OCI-LY7 (cell line): ENCODE measurements at regions not wholly inside any gene's neighbourhood (a gene's known extent, or its start where the extent isn't known, plus 50 kb on each side); places are given as distances from the start of the nearest gene placed in this dataset.

Experiments used
- BruUV-seq: library from RNA; stranded (reverse); fragments of 400-500 nt; replicated peaks from 2 replicates; lab custom pipeline; 2021; lab: Mats Ljungman, UMichigan
- CTCF ChIA-PET: fragments of 300-600 bp; sonication (Branson Sonifier 250); formaldehyde crosslinking; loops from one replicate; lab custom pipeline; 2022; ENCODE audit warnings: antibody characterized with exemption; ENCODE audit not compliant: unreplicated experiment; lab: Charles Lee
- POLR2A ChIA-PET: fragments of 300-600 bp; sonication (Branson Sonifier 250); formaldehyde crosslinking; loops from one replicate; lab custom pipeline; 2022; ENCODE audit warnings: antibody characterized with exemption; lab: Charles Lee
- DNase-seq: peaks from one replicate; pipeline ENCODE4 v3.0.0-alpha.2; 2015; ENCODE audit warnings: low spot score
- H2AFZ ChIP-seq: fragments of 200-600 bp; sonication (generic), shearing (Covaris generic); 2 replicates; pipeline ENCODE4 v1.6.1; 2014; ENCODE audit warnings: mild to moderate bottlenecking, antibody characterized with exemption, low read length, moderate library complexity
- H3K27ac ChIP-seq: fragments of 200-600 bp; sonication (generic); 2 replicates; pipeline ENCODE4 v1.5.1; 2014; ENCODE audit warnings: mixed run types, low read depth, mild to moderate bottlenecking, moderate library complexity, low read length, inconsistent platforms; ENCODE audit not compliant: poor library complexity, severe bottlenecking
- H3K36me3 ChIP-seq: fragments of 200-600 bp; sonication (generic); 2 replicates; pipeline ENCODE4 v1.6.1; 2014; ENCODE audit warnings: mild to moderate bottlenecking, antibody characterized with exemption, low read length, moderate library complexity, mixed read lengths; ENCODE audit not compliant: insufficient read depth
- H3K4me1 ChIP-seq: fragments of 200-600 bp; sonication (generic); 2 replicates; pipeline ENCODE4 v1.5.1; 2014; ENCODE audit warnings: mild to moderate bottlenecking, low read length; ENCODE audit not compliant: insufficient read depth, poor library complexity, severe bottlenecking
- H3K4me2 ChIP-seq: fragments of 200-600 bp; sonication (generic); 2 replicates; pipeline ENCODE4 v1.6.1; 2014; ENCODE audit warnings: mild to moderate bottlenecking, low read length
- H3K4me3 ChIP-seq: fragments of 200-600 bp; sonication (generic); 2 replicates; pipeline ENCODE4 v1.5.1; 2014; ENCODE audit warnings: mild to moderate bottlenecking, low read depth, low read length; ENCODE audit not compliant: poor library complexity, severe bottlenecking
- H3K79me2 ChIP-seq: fragments of 200-600 bp; sonication (generic); 2 replicates; pipeline ENCODE4 v1.6.1; 2016; ENCODE audit warnings: low read depth, mild to moderate bottlenecking, low read length, moderate library complexity, mixed read lengths; ENCODE audit not compliant: insufficient read depth
- H3K9me2 ChIP-seq: fragments of 200-600 bp; sonication (generic); 2 replicates; pipeline ENCODE4 v1.6.1; 2016; ENCODE audit warnings: mild to moderate bottlenecking, low read length, mixed read lengths; ENCODE audit not compliant: insufficient read depth
- H3K9me3 ChIP-seq: fragments of 200-600 bp; sonication (generic); 2 replicates; pipeline ENCODE4 v1.6.1; 2014; ENCODE audit warnings: mild to moderate bottlenecking, mixed run types, low read length, mixed read lengths
- H4K20me1 ChIP-seq: fragments of 200-600 bp; sonication (generic); 2 replicates; pipeline ENCODE4 v1.6.1; 2014; ENCODE audit warnings: mild to moderate bottlenecking, antibody characterized with exemption, low read length, moderate library complexity, mixed read lengths; ENCODE audit not compliant: insufficient read depth
- CTCF ChIP-seq: fragments of 200-600 bp; sonication (generic); conservative IDR thresholded peaks from 2 replicates; pipeline ENCODE4 v1.5.1; 2014; ENCODE audit warnings: mild to moderate bottlenecking, antibody characterized with exemption, low read length, moderate library complexity, mixed read lengths
- EZH2phosphoT487 ChIP-seq: fragments of 200-600 bp; sonication (generic); IDR thresholded peaks from 2 replicates; pipeline ENCODE4 v1.6.1; 2018; ENCODE audit warnings: low read depth, borderline replicate concordance, mild to moderate bottlenecking, mixed run types, antibody characterized with exemption, low read length, moderate library complexity, mixed read lengths
- intact Hi-C: fragments of 100-400 bp; cut with micrococcal nuclease; formaldehyde crosslinking; loops from one replicate; pipeline ENCODE4 v1.10.0; 2022; ENCODE audit not compliant: unreplicated experiment

- Histone ChIP-seq H3K27ac (no peak overlapping the region), H3K36me3 (no peaks in the 10 kb centered on the region), H3K79me2 (no peaks in the 10 kb centered on the region), H4K20me1 (no peaks in the 10 kb centered on the region), H3K9me3 (no peaks in the 10 kb centered on the region), H3K4me3 (no peak overlapping the region), H2AFZ (no peak overlapping the region), H3K4me1 (no peaks in the 10 kb centered on the region), H3K4me2 (no peak overlapping the region), H3K9me2 (no peaks in the 10 kb centered on the region)
- intact Hi-C loops, result no loop called here
- DNase-seq, result no peak
- BruUV-seq, result no TSS peak
- CTCF ChIA-PET, result no interaction called here
- POLR2A ChIA-PET, result no interaction called here
- TF ChIP-seq CTCF (no peak), EZH2phosphoT487 (no peak)
Observed at GRCh38 chr7:119065966-119066365, 841.5 kb downstream of the ANKRD7 start.

- H3K36me3 ChIP-seq, result no peaks in the 10 kb centered on the region
- H3K27ac ChIP-seq, result no peak overlapping the region
- H3K9me3 ChIP-seq, result no peaks in the 10 kb centered on the region
- no TSS peak for BruUV-seq
- DNase-seq, result no peak
- intact Hi-C loops, result no loop called here
- no peaks in the 10 kb centered on the region for H4K20me1 ChIP-seq
- no peaks in the 10 kb centered on the region for H3K9me2 ChIP-seq
- TF ChIP-seq EZH2phosphoT487 (no peak), CTCF (no peak)
- no peak overlapping the region for H3K4me3 ChIP-seq
- CTCF ChIA-PET, result no interaction called here
- H3K4me1 ChIP-seq, result no peaks in the 10 kb centered on the region
- POLR2A ChIA-PET, result no interaction called here
- H2AFZ ChIP-seq, result no peak overlapping the region
- no peaks in the 10 kb centered on the region for H3K79me2 ChIP-seq
- no peak overlapping the region for H3K4me2 ChIP-seq
Observed at GRCh38 chr7:119086026-119086425, 861.5 kb downstream of the ANKRD7 start.

- H2AFZ ChIP-seq, result no peak overlapping the region
- no peaks in the 10 kb centered on the region for H3K36me3 ChIP-seq
- no peak overlapping the region for H3K4me3 ChIP-seq
- no peak for TF ChIP-seq CTCF
- TF ChIP-seq EZH2phosphoT487, result no peak
- intact Hi-C loops, result no loop called here
- POLR2A ChIA-PET, result no interaction called here
- CTCF ChIA-PET, result no interaction called here
- H3K27ac ChIP-seq, result no peak overlapping the region
- no peak for DNase-seq
- no TSS peak for BruUV-seq
- no peaks in the 10 kb centered on the region for H4K20me1 ChIP-seq
- H3K4me2 ChIP-seq, result no peak overlapping the region
- no peaks in the 10 kb centered on the region for H3K9me3 ChIP-seq
- no peaks in the 10 kb centered on the region for H3K9me2 ChIP-seq
- H3K79me2 ChIP-seq, result no peaks in the 10 kb centered on the region
- no peaks in the 10 kb centered on the region for H3K4me1 ChIP-seq
Observed at GRCh38 chr7:119090851-119091250, 866.3 kb downstream of the ANKRD7 start.
